ENCODE measurements at regions not wholly inside any gene's neighbourhood (a gene's known extent, or its start where the extent isn't known, plus 50 kb on each side); places are given as distances from the start of the nearest gene placed in this dataset.

- no peak for DNase-seq (ENCODE audit: low spot score)
Measured at GRCh38 chr16:11474617-11475291, 112.0 kb downstream of the LITAF start.

GRCh38 chr16:11475896-11476630 is 110.7 kb downstream of the LITAF start:
- no peak for DNase-seq (ENCODE audit: low spot score)

- no peak for DNase-seq (ENCODE audit: low spot score)
Measured at GRCh38 chr16:11476676-11477075, 110.0 kb downstream of the LITAF start.

GRCh38 chr16:11478431-11479119 is 108.1 kb downstream of the LITAF start:
- no peak for DNase-seq (ENCODE audit: low spot score)

GRCh38 chr16:11479916-11480315 is 106.8 kb downstream of the LITAF start:
- no peak for DNase-seq (ENCODE audit: low spot score)

- no peak for DNase-seq (ENCODE audit: low spot score)
Measured at GRCh38 chr16:11480634-11481033, 106.1 kb downstream of the LITAF start.

- DNase-seq (ENCODE audit: low spot score), result no peak
Measured at GRCh38 chr16:11481987-11482386, 104.7 kb downstream of the LITAF start.

- DNase-seq (ENCODE audit: low spot score), result no peak
Measured at GRCh38 chr16:11482946-11483748, 103.6 kb downstream of the LITAF start.

GRCh38 chr16:11484691-11485258 is 101.9 kb downstream of the LITAF start:
- no peak for DNase-seq (ENCODE audit: low spot score)

- DNase-seq (ENCODE audit: low spot score), result no peak
Measured at GRCh38 chr16:11485676-11486075, 101.0 kb downstream of the LITAF start.

GRCh38 chr16:11487289-11487688 is 99.4 kb downstream of the LITAF start:
- no peak for DNase-seq (ENCODE audit: low spot score)

GRCh38 chr16:11488304-11488703 is 98.4 kb downstream of the LITAF start:
- no peak for DNase-seq (ENCODE audit: low spot score)

- DNase-seq (ENCODE audit: low spot score), result no peak
Measured at GRCh38 chr16:11491524-11491923, 95.2 kb downstream of the LITAF start.

- no peak for DNase-seq (ENCODE audit: low spot score)
Measured at GRCh38 chr16:11492808-11493530, 93.8 kb downstream of the LITAF start.

- DNase-seq (ENCODE audit: low spot score), result no peak
Measured at GRCh38 chr16:11493531-11493929, 93.2 kb downstream of the LITAF start.

- DNase-seq (ENCODE audit: low spot score), result no peak
Measured at GRCh38 chr16:11494029-11494428, 92.7 kb downstream of the LITAF start.

- DNase-seq (ENCODE audit: low spot score), result no peak
Measured at GRCh38 chr16:11494433-11494832, 92.3 kb downstream of the LITAF start.

GRCh38 chr16:11495066-11495407 is 91.7 kb downstream of the LITAF start:
- DNase-seq (ENCODE audit: low spot score), result no peak
